H1 (cell line): ENCODE measurements at regions not wholly inside any gene's neighbourhood (a gene's known extent, or its start where the extent isn't known, plus 50 kb on each side); places are given as distances from the start of the nearest gene placed in this dataset.

ENCODE experiments used
- CTCF ChIA-PET: fragments of 300-600 bp; sonication (Branson Sonifier 250); formaldehyde crosslinking; loops from one replicate; lab custom pipeline; 2021; ENCODE audit not compliant: partially characterized antibody; lab: Charles Lee
- POLR2A ChIA-PET: fragments of 300-600 bp; sonication (Branson Sonifier 250); formaldehyde crosslinking; loops from one replicate; lab custom pipeline; 2021; ENCODE audit warnings: inconsistent platforms; ENCODE audit not compliant: partially characterized antibody; lab: Charles Lee
- DNase-seq, 2 experiments: peaks; one replicate each; pipeline versions ENCODE4 v3.0.0 to v3.0.0-alpha.2; 2010 to 2022; ENCODE audit warnings: low spot score in 2 of 2, low read depth in 1 of 2, mixed read lengths in 1 of 2
- FAIRE-seq: peaks from 2 replicates; lab custom pipeline; 2011; peaks lifted over from hg19 to GRCh38; lab: Jason Lieb, UNC
- H2AFZ ChIP-seq: 2 replicates; pipeline ENCODE4 v1.8.1; 2012; ENCODE audit warnings: low read length, inconsistent platforms
- H2AK5ac ChIP-seq: 2 replicates; pipeline ENCODE4 v1.6.1; 2013; ENCODE audit warnings: low read depth, low read length
- H2BK120ac ChIP-seq: replicated peaks from 2 replicates; pipeline ENCODE3; 2013; ENCODE audit warnings: low read depth, low read length, inconsistent platforms
- H2BK12ac ChIP-seq: 2 replicates; pipeline ENCODE4 v1.6.1; 2013; ENCODE audit warnings: low read depth, low read length
- H2BK15ac ChIP-seq: 2 replicates; pipeline ENCODE4 v1.6.1; 2013; ENCODE audit warnings: low read length
- H2BK20ac ChIP-seq: 2 replicates; pipeline ENCODE4 v1.6.1; 2013; ENCODE audit warnings: low read length
- H2BK5ac ChIP-seq: 2 replicates; pipeline ENCODE4 v1.6.1; 2013; ENCODE audit warnings: low read depth, low read length
- H3K14ac ChIP-seq: 2 replicates; pipeline ENCODE4 v1.6.1; 2013; ENCODE audit warnings: inconsistent platforms; ENCODE audit not compliant: insufficient read length
- H3K18ac ChIP-seq: 2 replicates; pipeline ENCODE4 v1.6.1; 2013; ENCODE audit warnings: low read length; ENCODE audit errors: extremely low read depth
- H3K23ac ChIP-seq: 2 replicates; pipeline ENCODE4 v1.6.1; 2013; ENCODE audit warnings: inconsistent platforms; ENCODE audit not compliant: insufficient read length
- H3K23me2 ChIP-seq: 2 replicates; pipeline ENCODE4 v1.6.1; 2013; ENCODE audit warnings: low read depth, low read length
- H3K27ac ChIP-seq: 2 replicates; pipeline ENCODE4 v1.6.1; 2011; ENCODE audit warnings: low read depth, low read length, inconsistent platforms
- H3K27me3 ChIP-seq, 4 experiments: replicated peaks in 1 of 4; 1 replicate in 1 of 4; 2 replicates in 3 of 4; pipeline versions ENCODE4 v1.6.1 to v1.8.1; 2011 to 2013; ENCODE audit warnings: low read length in 3 of 4, mild to moderate bottlenecking in 3 of 4, inconsistent platforms in 2 of 4, mixed read lengths in 2 of 4, moderate library complexity in 1 of 4; ENCODE audit not compliant: control insufficient read depth in 3 of 4, insufficient read depth in 3 of 4; ENCODE audit errors: extremely low read depth in 1 of 4
- H3K36me3 ChIP-seq, 4 experiments: 2 replicates each; pipeline versions ENCODE4 v1.6.1 to v1.8.1; 2011 to 2013; ENCODE audit warnings: mild to moderate bottlenecking in 4 of 4, low read length in 3 of 4, moderate library complexity in 2 of 4, control low read depth in 1 of 4, inconsistent platforms in 1 of 4; ENCODE audit not compliant: insufficient read depth in 4 of 4, control insufficient read depth in 2 of 4
- H3K4ac ChIP-seq: replicated peaks from 2 replicates; pipeline ENCODE3; 2013; ENCODE audit warnings: low read length, low read depth, mixed read lengths, inconsistent platforms; ENCODE audit not compliant: insufficient read length
- H3K4me1 ChIP-seq, 4 experiments: replicated peaks in 1 of 4; 1 replicate in 1 of 4; 2 replicates in 3 of 4; pipeline versions ENCODE4 v1.6.1 to v1.8.1; 2011 to 2013; ENCODE audit warnings: low read length in 3 of 4, inconsistent platforms in 2 of 4, mixed read lengths in 1 of 4; ENCODE audit not compliant: insufficient read depth in 4 of 4, control insufficient read depth in 3 of 4
- H3K4me2 ChIP-seq, 2 experiments: 2 replicates each; pipeline versions ENCODE4 v1.6.1 to v1.8.1; 2011 to 2013; ENCODE audit warnings: low read depth in 2 of 2, low read length in 2 of 2, control low read depth in 1 of 2, inconsistent platforms in 1 of 2, mild to moderate bottlenecking in 1 of 2; ENCODE audit not compliant: insufficient read depth in 1 of 2
- H3K4me3 ChIP-seq, 4 experiments: fragments of 200-600, 300-600 bp in 1 of 4; sonication (generic), shearing (Covaris generic), sonication (Bioruptor Twin) in 1 of 4; 2 replicates each; pipeline versions ENCODE4 v1.5.1 to v1.8.1; 2011 to 2016; ENCODE audit warnings: low read length in 4 of 4, low read depth in 3 of 4, control low read depth in 2 of 4, inconsistent platforms in 2 of 4, mild to moderate bottlenecking in 2 of 4, mixed read lengths in 1 of 4, moderate library complexity in 1 of 4; ENCODE audit not compliant: insufficient read depth in 2 of 4; ENCODE audit errors: extremely low read depth in 1 of 4
- H3K56ac ChIP-seq: replicated peaks from 2 replicates; pipeline ENCODE3; 2013; ENCODE audit warnings: low read depth, mild to moderate bottlenecking, mixed read lengths, low read length, inconsistent platforms; ENCODE audit not compliant: insufficient read length
- H3K79me1 ChIP-seq: 2 replicates; pipeline ENCODE4 v1.6.1; 2013; ENCODE audit warnings: low read depth, low read length, control low read depth
- H3K79me2 ChIP-seq, 2 experiments: 2 replicates each; pipeline versions ENCODE4 v1.6.1 to v1.8.1; 2012 to 2013; ENCODE audit warnings: low read length in 2 of 2, mild to moderate bottlenecking in 2 of 2, inconsistent platforms in 1 of 2; ENCODE audit not compliant: insufficient read depth in 2 of 2, control insufficient read depth in 1 of 2
- H3K9ac ChIP-seq, 4 experiments: replicated peaks in 1 of 4; 1 replicate in 1 of 4; 2 replicates in 3 of 4; pipeline versions ENCODE4 v1.6.1 to v1.8.1; 2011 to 2013; ENCODE audit warnings: low read depth in 3 of 4, low read length in 3 of 4, control low read depth in 2 of 4, mild to moderate bottlenecking in 2 of 4, moderate library complexity in 2 of 4, inconsistent platforms in 1 of 4; ENCODE audit errors: extremely low read depth in 1 of 4
- H3K9me3 ChIP-seq, 2 experiments: 2 replicates each; pipeline versions ENCODE4 v1.6.1 to v1.8.1; 2012 to 2013; ENCODE audit warnings: mild to moderate bottlenecking in 2 of 2, moderate library complexity in 2 of 2, control low read depth in 1 of 2, inconsistent platforms in 1 of 2, low read depth in 1 of 2, low read length in 1 of 2, mixed read lengths in 1 of 2; ENCODE audit not compliant: insufficient read depth in 2 of 2
- H4K20me1 ChIP-seq, 2 experiments: replicated peaks in 1 of 2; 2 replicates each; pipeline versions ENCODE3 to v1.8.1; 2011 to 2013; ENCODE audit warnings: inconsistent platforms in 2 of 2, low read length in 2 of 2, mild to moderate bottlenecking in 1 of 2; ENCODE audit not compliant: insufficient read depth in 2 of 2, control insufficient read depth in 1 of 2
- H4K5ac ChIP-seq: 2 replicates; pipeline ENCODE4 v1.6.1; 2013; ENCODE audit warnings: low read length, low read depth, mixed read lengths, inconsistent platforms; ENCODE audit not compliant: insufficient read length
- H4K8ac ChIP-seq: 2 replicates; pipeline ENCODE4 v1.8.0; 2013; ENCODE audit warnings: mild to moderate bottlenecking, moderate library complexity, low read length, inconsistent platforms; ENCODE audit not compliant: insufficient read depth; ENCODE audit errors: extremely low read depth
- H4K91ac ChIP-seq: replicated peaks from 2 replicates; pipeline ENCODE3; 2013; ENCODE audit warnings: low read length, mixed read lengths, inconsistent platforms; ENCODE audit not compliant: insufficient read length
- CBX5 ChIP-seq: fragments of 300-800, 300-1000 bp; sonication (generic); IDR thresholded peaks from 2 replicates; pipeline ENCODE4 v1.7.1; 2016; ENCODE audit warnings: antibody characterized with exemption, low read length, low read depth
- CBX8 ChIP-seq: fragments of 300-800, 300-1000 bp; sonication (generic); IDR thresholded peaks from 2 replicates; pipeline ENCODE4 v1.7.1; 2016; ENCODE audit warnings: low read depth, low read length, borderline replicate concordance
- SIRT6 ChIP-seq: IDR thresholded peaks from one replicate; pipeline ENCODE4 v1.7.1; 2012; ENCODE audit warnings: low read length, inconsistent platforms
- SUZ12 ChIP-seq: fragments of 200-600 bp; sonication (generic); IDR thresholded peaks from 2 replicates; pipeline ENCODE4 v1.6.1; 2012; ENCODE audit warnings: mild to moderate bottlenecking, inconsistent platforms, low read length, moderate library complexity, mixed read lengths
- YY1 ChIP-seq: IDR thresholded peaks from 2 replicates; pipeline ENCODE4 v1.6.1; 2011; ENCODE audit warnings: low read depth, mild to moderate bottlenecking, low read length
- ZNF274 ChIP-seq: IDR thresholded peaks from 2 replicates; pipeline ENCODE4 v1.7.0; 2012; ENCODE audit warnings: low read length, borderline replicate concordance; ENCODE audit errors: extremely low read depth
- WGBS, 2 experiments: shearing (Covaris generic) in 1 of 2; methylation state at CpG; one replicate each; pipeline versions ENCODE4 v1.1.6 to v1.1.7; 2013 to 2015; ENCODE audit warnings: low lambda C conversion rate in 2 of 2, mixed read lengths in 2 of 2, inconsistent platforms in 1 of 2, low coverage in 1 of 2, missing lambda C conversion rate in 1 of 2; ENCODE audit not compliant: insufficient replicate concordance in 2 of 2, insufficient coverage in 1 of 2, insufficient read length in 1 of 2; ENCODE audit errors: extremely low coverage in 1 of 2, missing lambda C conversion rate in 1 of 2; 5-methylcytosine and 5-hydroxymethylcytosine counted together

DNA sequence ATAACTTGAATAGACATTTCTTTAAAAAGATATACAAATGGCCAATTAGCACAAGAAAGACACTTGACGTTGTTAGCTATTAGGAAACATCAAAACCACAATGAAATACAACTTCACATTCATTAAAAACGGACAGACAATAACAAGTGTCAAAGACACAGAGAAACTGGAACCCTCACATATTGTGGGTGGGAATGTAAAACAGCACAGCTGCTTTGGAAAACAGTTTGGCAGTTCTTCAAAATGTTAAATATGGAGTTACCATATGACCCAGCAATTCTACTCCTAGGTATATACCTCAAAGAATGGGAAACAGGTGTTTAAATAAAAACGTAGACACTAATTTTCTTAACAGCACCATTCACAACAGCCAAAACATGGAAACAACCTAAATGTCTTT lies 100.5 kb upstream of the SLC22A23 start:
- Histone ChIP-seq H4K8ac (no peak overlapping the region), H2BK20ac (no peak overlapping the region), H2AK5ac (no peak overlapping the region), H3K4me3 (no peak overlapping the region), H3K23ac (no peak overlapping the region), H3K4me2 (no peak overlapping the region), H4K20me1 (no peaks in the 10 kb centered on the region), H3K79me1 (no peaks in the 10 kb centered on the region), H2BK120ac (no peak overlapping the region), H3K27ac (no peak overlapping the region), H3K27me3 (no peaks in the 10 kb centered on the region), H3K36me3 (no peaks in the 10 kb centered on the region), H3K56ac (no peak overlapping the region), H4K5ac (no peak overlapping the region), H2AFZ (no peak overlapping the region), H2BK12ac (no peak overlapping the region), H2BK5ac (no peak overlapping the region), H3K4me1 (no peaks in the 10 kb centered on the region; a peak in 1 of 7 replicates), H4K91ac (no peak overlapping the region), H3K23me2 (no peaks in the 10 kb centered on the region), H3K18ac (no peak overlapping the region), H3K9ac (no peak overlapping the region), H3K79me2 (no peaks in the 10 kb centered on the region), H3K14ac (no peak overlapping the region), H3K4ac (no peak overlapping the region), H3K9me3 (no peaks in the 10 kb centered on the region), H2BK15ac (no peak overlapping the region)
- TF ChIP-seq ZNF274 (no peak), YY1 (no peak), CBX8 (no peak), SUZ12 (no peak), SIRT6 (no peak), CBX5 (no peak)
- no peak for DNase-seq
- CTCF ChIA-PET, result no interaction called here
- 91% methylated on average over 3 of the region's 3 CpGs; no CpG with 5 or more reads in 1 of the 2 experiments for WGBS, 2 experiments
- POLR2A ChIA-PET, result no interaction called here
- no peak for FAIRE-seq
